ENCODE measurements at regions not wholly inside any gene's neighbourhood (a gene's known extent, or its start where the extent isn't known, plus 50 kb on each side); places are given as distances from the start of the nearest gene placed in this dataset.
A peak's percentile ranks its signal among the peaks of the same experiment; 100 is the strongest.
"Not testable (repeated sequence)": the region's sequence is repeated elsewhere in the genome, so short reads cannot be mapped to it uniquely, and the experiment has no call there.

DNA sequence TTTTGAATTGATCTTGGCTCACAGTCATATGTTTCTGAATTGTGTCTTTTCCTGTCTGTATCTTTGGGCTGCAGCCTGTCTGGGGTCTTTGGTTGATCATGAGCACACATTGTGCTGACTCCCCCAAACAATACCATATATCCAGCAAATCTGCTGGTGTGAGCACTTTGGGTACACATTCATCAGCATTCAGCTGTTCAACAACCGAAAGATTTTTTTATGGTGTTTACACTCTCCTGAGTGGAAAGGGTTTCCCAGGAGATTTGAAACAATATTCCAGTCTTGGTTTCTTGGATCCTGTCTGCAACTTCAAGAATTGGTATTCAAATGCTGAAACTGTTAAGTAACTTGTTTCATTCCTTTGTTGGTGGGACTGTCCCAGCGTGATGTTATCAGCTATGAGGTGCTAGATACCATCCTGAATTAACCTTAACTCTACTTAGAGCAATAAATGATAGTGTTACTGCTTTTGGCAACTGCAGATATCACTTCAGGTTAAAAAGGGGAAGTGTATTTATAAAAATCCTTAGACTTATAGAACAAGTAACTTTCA is 78.4 kb upstream of the DIAPH3 start:
- Histone ChIP-seq H3K4me1 (ENCODE audit: insufficient read depth, insufficient read length) (no peaks in the 10 kb centered on the region), H3K4me3 (ENCODE audit: insufficient read length, low read depth) (no peak overlapping the region), H3K9ac (ENCODE audit: insufficient read length, low read depth) (no peak overlapping the region), H3K9me3 (ENCODE audit: insufficient read depth, low read length) (no peaks in the 10 kb centered on the region), H3K36me3 (ENCODE audit: insufficient read depth, insufficient read length, low read length) (no peaks in the 10 kb centered on the region), H3K27me3 (ENCODE audit: insufficient read depth, insufficient read length) (no peaks in the 10 kb centered on the region)
- no peak for DNase-seq (ENCODE audit: low read depth, low spot score)
- TF ChIP-seq SUZ12 (IDR thresholded peaks at IDR 0.05; ENCODE audit: extremely low read depth, insufficient read depth, insufficient read length) (no peak), YY1 (IDR thresholded peaks at IDR 0.05; ENCODE audit: insufficient read depth, insufficient read length) (no peak)

DNA sequence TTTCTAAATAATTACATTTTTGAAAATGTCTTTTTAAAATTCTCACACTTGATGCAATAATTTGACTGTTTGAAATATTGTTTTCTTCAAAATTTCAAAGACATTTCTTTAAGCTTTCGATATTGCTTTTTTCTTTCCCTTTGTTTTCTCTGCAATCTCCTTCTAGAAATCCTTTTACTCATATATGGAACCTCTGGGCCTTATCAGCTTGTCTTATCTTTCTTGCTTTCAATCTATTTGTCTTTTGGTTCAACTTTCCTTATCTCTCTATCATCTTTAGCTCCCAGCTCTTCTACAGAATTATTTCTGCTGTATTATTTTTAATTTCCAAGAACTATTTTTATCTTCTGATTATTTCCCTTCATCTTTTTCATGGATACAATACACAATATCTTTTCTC is 80.7 kb upstream of the DIAPH3 start:
- no peak for DNase-seq (ENCODE audit: low read depth, low spot score)
- no peaks in the 10 kb centered on the region for H3K4me1 ChIP-seq (ENCODE audit: insufficient read depth, insufficient read length)
- no peak for TF ChIP-seq YY1 (IDR thresholded peaks at IDR 0.05; ENCODE audit: insufficient read depth, insufficient read length)
- TF ChIP-seq SUZ12 (IDR thresholded peaks at IDR 0.05; ENCODE audit: extremely low read depth, insufficient read depth, insufficient read length) = no peak
- no peak for TF ChIP-seq ZNF274 (IDR thresholded peaks at IDR 0.05; ENCODE audit: low read depth, low read length)
- no peak overlapping the region for H3K9ac ChIP-seq (ENCODE audit: insufficient read length, low read depth)
- no peaks in the 10 kb centered on the region for H3K36me3 ChIP-seq (ENCODE audit: insufficient read depth, insufficient read length, low read length)
- H3K9me3 ChIP-seq (ENCODE audit: insufficient read depth, low read length) = no peaks in the 10 kb centered on the region
- no peaks in the 10 kb centered on the region for H3K27me3 ChIP-seq (ENCODE audit: insufficient read depth, insufficient read length)
- no peak overlapping the region for H3K4me3 ChIP-seq (ENCODE audit: insufficient read length, low read depth)

- not testable (repeated sequence) for H3K36me3 ChIP-seq (ENCODE audit: insufficient read depth, insufficient read length, low read length); H3K9ac ChIP-seq (ENCODE audit: insufficient read length, low read depth); H3K4me1 ChIP-seq (ENCODE audit: insufficient read depth, insufficient read length); H3K9me3 ChIP-seq (ENCODE audit: insufficient read depth, low read length); H3K27me3 ChIP-seq (ENCODE audit: insufficient read depth, insufficient read length); DNase-seq (ENCODE audit: low read depth, low spot score); H3K4me3 ChIP-seq (ENCODE audit: insufficient read length, low read depth)
These were observed 87.7 kb upstream of the DIAPH3 start for GRCh38 chr13:60251419-60251818.

DNA sequence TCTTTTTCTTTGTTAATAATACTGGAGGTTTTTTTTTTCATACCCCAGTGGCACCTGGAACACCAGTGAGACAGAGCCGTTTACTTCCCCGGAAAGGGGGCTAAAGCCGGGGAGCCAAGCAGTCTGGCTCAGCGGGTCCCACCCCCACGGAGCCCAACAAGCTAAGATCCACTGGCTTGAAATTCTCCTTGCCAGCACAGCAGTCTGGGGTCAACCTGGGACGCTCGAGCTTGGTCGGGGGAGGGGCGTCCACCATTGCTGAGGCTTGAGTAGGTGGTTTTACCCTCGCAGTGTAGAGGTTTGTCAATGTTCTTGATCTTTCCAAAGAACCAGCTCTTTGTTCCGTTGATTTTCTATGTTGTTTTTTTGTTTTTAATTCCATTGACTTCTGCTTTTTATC is 94.6 kb upstream of the DIAPH3 start:
- no peaks in the 10 kb centered on the region for H3K27me3 ChIP-seq (ENCODE audit: insufficient read depth, insufficient read length)
- no peaks in the 10 kb centered on the region for H3K9me3 ChIP-seq (ENCODE audit: insufficient read depth, low read length)
- TF ChIP-seq ZNF274 (IDR thresholded peaks at IDR 0.05; ENCODE audit: low read depth, low read length) (no peak), SUZ12 (IDR thresholded peaks at IDR 0.05; ENCODE audit: extremely low read depth, insufficient read depth, insufficient read length) (no peak), YY1 (IDR thresholded peaks at IDR 0.05; ENCODE audit: insufficient read depth, insufficient read length) (no peak)
- H3K36me3 ChIP-seq (ENCODE audit: insufficient read depth, insufficient read length, low read length) = no peaks in the 10 kb centered on the region
- no peak overlapping the region for H3K4me3 ChIP-seq (ENCODE audit: insufficient read length, low read depth)
- DNase-seq (ENCODE audit: low read depth, low spot score) = no peak
- H3K4me1 ChIP-seq (ENCODE audit: insufficient read depth, insufficient read length) = no peaks in the 10 kb centered on the region
- H3K9ac ChIP-seq (ENCODE audit: insufficient read length, low read depth) = no peak overlapping the region

DNA sequence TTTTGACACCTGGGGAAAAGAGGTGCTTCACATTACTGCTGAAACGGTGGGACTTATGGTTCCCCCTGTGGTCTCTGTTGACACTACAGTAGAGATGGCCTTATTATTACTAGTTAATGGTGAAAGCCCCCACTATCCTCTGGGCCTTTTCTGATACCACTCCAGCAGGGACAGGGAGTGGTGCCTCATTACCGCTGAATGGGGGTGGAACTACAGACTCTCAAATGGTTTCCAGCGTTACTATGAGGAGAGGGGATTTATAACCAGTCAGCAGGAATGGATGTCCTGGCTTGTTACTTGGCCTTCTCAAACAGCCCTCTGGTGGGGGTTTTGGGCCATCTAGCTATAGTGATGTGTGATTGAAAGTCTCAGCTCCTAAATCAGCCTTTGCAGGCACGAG is 96.7 kb upstream of the DIAPH3 start:
- no peak for DNase-seq (ENCODE audit: low read depth, low spot score)
- H3K4me1 ChIP-seq (ENCODE audit: insufficient read depth, insufficient read length) = no peaks in the 10 kb centered on the region
- TF ChIP-seq YY1 (IDR thresholded peaks at IDR 0.05; ENCODE audit: insufficient read depth, insufficient read length) = no peak
- TF ChIP-seq SUZ12 (IDR thresholded peaks at IDR 0.05; ENCODE audit: extremely low read depth, insufficient read depth, insufficient read length) = no peak
- no peak for TF ChIP-seq ZNF274 (IDR thresholded peaks at IDR 0.05; ENCODE audit: low read depth, low read length)
- no peak overlapping the region for H3K9ac ChIP-seq (ENCODE audit: insufficient read length, low read depth)
- H3K9me3 ChIP-seq (ENCODE audit: insufficient read depth, low read length) = no peaks in the 10 kb centered on the region
- no peaks in the 10 kb centered on the region for H3K36me3 ChIP-seq (ENCODE audit: insufficient read depth, insufficient read length, low read length)
- no peaks in the 10 kb centered on the region for H3K27me3 ChIP-seq (ENCODE audit: insufficient read depth, insufficient read length)
- no peak overlapping the region for H3K4me3 ChIP-seq (ENCODE audit: insufficient read length, low read depth)

- no peak overlapping the region for H3K4me3 ChIP-seq (ENCODE audit: insufficient read length, low read depth)
- no peaks in the 10 kb centered on the region for H3K27me3 ChIP-seq (ENCODE audit: insufficient read depth, insufficient read length)
- no peaks in the 10 kb centered on the region for H3K36me3 ChIP-seq (ENCODE audit: insufficient read depth, insufficient read length, low read length)
- DNase-seq (ENCODE audit: low read depth, low spot score) = peak; percentile 38
- H3K9ac ChIP-seq (ENCODE audit: insufficient read length, low read depth) = no peak overlapping the region
- no peak for TF ChIP-seq YY1 (IDR thresholded peaks at IDR 0.05; ENCODE audit: insufficient read depth, insufficient read length)
- no peak for TF ChIP-seq SUZ12 (IDR thresholded peaks at IDR 0.05; ENCODE audit: extremely low read depth, insufficient read depth, insufficient read length)
- no peak for TF ChIP-seq ZNF274 (IDR thresholded peaks at IDR 0.05; ENCODE audit: low read depth, low read length)
- H3K9me3 ChIP-seq (ENCODE audit: insufficient read depth, low read length) = no peaks in the 10 kb centered on the region
- H3K4me1 ChIP-seq (ENCODE audit: insufficient read depth, insufficient read length) = no peaks in the 10 kb centered on the region
These were observed 98.0 kb upstream of the DIAPH3 start for GRCh38 chr13:60261432-60262351.

GRCh38 chr13:60265566-60265965 is 101.8 kb upstream of the DIAPH3 start:
- no peak for TF ChIP-seq ZNF274 (IDR thresholded peaks at IDR 0.05; ENCODE audit: low read depth, low read length)
- TF ChIP-seq YY1 (IDR thresholded peaks at IDR 0.05; ENCODE audit: insufficient read depth, insufficient read length) = no peak
- no peak for TF ChIP-seq SUZ12 (IDR thresholded peaks at IDR 0.05; ENCODE audit: extremely low read depth, insufficient read depth, insufficient read length)

More at GRCh38 chr13:60265566-60265965, 101.8 kb upstream of the DIAPH3 start:
- H3K4me1 ChIP-seq (ENCODE audit: insufficient read depth, insufficient read length) = no peaks in the 10 kb centered on the region
- no peak overlapping the region for H3K4me3 ChIP-seq (ENCODE audit: insufficient read length, low read depth)
- no peak overlapping the region for H3K9ac ChIP-seq (ENCODE audit: insufficient read length, low read depth)
- H3K9me3 ChIP-seq (ENCODE audit: insufficient read depth, low read length) = no peaks in the 10 kb centered on the region
- no peaks in the 10 kb centered on the region for H3K27me3 ChIP-seq (ENCODE audit: insufficient read depth, insufficient read length)
- no peak for DNase-seq (ENCODE audit: low read depth, low spot score)
- no peaks in the 10 kb centered on the region for H3K36me3 ChIP-seq (ENCODE audit: insufficient read depth, insufficient read length, low read length)
